Neutrophil (primary cell): ENCODE measurements at regions not wholly inside any gene's neighbourhood (a gene's known extent, or its start where the extent isn't known, plus 50 kb on each side); places are given as distances from the start of the nearest gene placed in this dataset.

ENCODE experiments used
- H3K27ac ChIP-seq: fragments of 200-600 bp; sonication (generic); 2 replicates; pipeline ENCODE4 v1.5.1; 2016; ENCODE audit warnings: mild to moderate bottlenecking, moderate library complexity
- H3K27me3 ChIP-seq: fragments of 200-600 bp; sonication (generic); 2 replicates; pipeline ENCODE4 v1.6.0; 2016; ENCODE audit warnings: mild to moderate bottlenecking
- H3K36me3 ChIP-seq: fragments of 200-600 bp; sonication (generic); 2 replicates; pipeline ENCODE4 v1.5.1; 2017
- H3K4me1 ChIP-seq, 2 experiments: fragments of 200-600 bp in 1 of 2; sonication (generic) in 1 of 2; 1 replicate in 1 of 2; 2 replicates in 1 of 2; pipeline versions ENCODE4 v1.5.1 to v1.6.1; 2013 to 2016; ENCODE audit warnings: low read depth in 1 of 2, low read length in 1 of 2, mild to moderate bottlenecking in 1 of 2, moderate library complexity in 1 of 2; ENCODE audit not compliant: control insufficient read depth in 1 of 2, insufficient read depth in 1 of 2
- H3K4me3 ChIP-seq, 2 experiments: fragments of 200-600 bp in 1 of 2; sonication (generic) in 1 of 2; 1 replicate in 1 of 2; 2 replicates in 1 of 2; pipeline ENCODE4 v1.5.1; 2013 to 2016; ENCODE audit warnings: low read depth in 1 of 2, low read length in 1 of 2, mild to moderate bottlenecking in 1 of 2, moderate library complexity in 1 of 2
- H3K9me3 ChIP-seq: fragments of 200-600 bp; sonication (generic); 2 replicates; pipeline ENCODE4 v1.5.1; 2016
- CTCF ChIP-seq: fragments of 200-600 bp; sonication (generic); IDR thresholded peaks from 2 replicates; pipeline ENCODE4 v1.5.1; 2016; ENCODE audit warnings: antibody characterized with exemption

- H3K27me3 ChIP-seq, result no peaks in the 10 kb centered on the region
- H3K27ac ChIP-seq, result no peak overlapping the region
- no peaks in the 10 kb centered on the region for H3K4me1 ChIP-seq
- H3K9me3 ChIP-seq, result no peaks in the 10 kb centered on the region
- TF ChIP-seq CTCF, result no peak
- no peaks in the 10 kb centered on the region for H3K36me3 ChIP-seq
- no peak overlapping the region for H3K4me3 ChIP-seq
These were observed 1189.2 kb downstream of the BCL11B start for GRCh38 chr14:98082833-98083232.

GRCh38 chr14:98085751-98086150 lies 1186.2 kb downstream of the BCL11B start:
- Histone ChIP-seq H3K27me3 (no peaks in the 10 kb centered on the region), H3K9me3 (no peaks in the 10 kb centered on the region), H3K4me1 (no peaks in the 10 kb centered on the region), H3K27ac (no peak overlapping the region), H3K36me3 (no peaks in the 10 kb centered on the region), H3K4me3 (no peak overlapping the region)
- TF ChIP-seq CTCF, result no peak

- no peak for TF ChIP-seq CTCF
- no peaks in the 10 kb centered on the region for H3K9me3 ChIP-seq
- H3K36me3 ChIP-seq, result no peaks in the 10 kb centered on the region
- no peak overlapping the region for H3K27ac ChIP-seq
- no peaks in the 10 kb centered on the region for H3K27me3 ChIP-seq
- H3K4me1 ChIP-seq, result no peaks in the 10 kb centered on the region
- H3K4me3 ChIP-seq, result no peak overlapping the region
These were observed 1178.9 kb downstream of the BCL11B start for GRCh38 chr14:98093111-98093510.

- H3K9me3 ChIP-seq, result no peaks in the 10 kb centered on the region
- no peaks in the 10 kb centered on the region for H3K36me3 ChIP-seq
- TF ChIP-seq CTCF, result no peak
- no peaks in the 10 kb centered on the region for H3K27me3 ChIP-seq
- no peaks in the 10 kb centered on the region for H3K4me1 ChIP-seq
- no peak overlapping the region for H3K27ac ChIP-seq
- no peak overlapping the region for H3K4me3 ChIP-seq
These were observed 1172.5 kb downstream of the BCL11B start for GRCh38 chr14:98099527-98099926.

- Histone ChIP-seq H3K4me1 (no peaks in the 10 kb centered on the region), H3K9me3 (no peaks in the 10 kb centered on the region), H3K4me3 (no peak overlapping the region), H3K36me3 (no peaks in the 10 kb centered on the region), H3K27me3 (no peaks in the 10 kb centered on the region), H3K27ac (no peak overlapping the region)
- TF ChIP-seq CTCF, result no peak
These were observed 1170.7 kb downstream of the BCL11B start for GRCh38 chr14:98101323-98101722.

GRCh38 chr14:98103705-98104104 lies 1168.3 kb downstream of the BCL11B start:
- H3K4me3 ChIP-seq, result no peak overlapping the region
- no peaks in the 10 kb centered on the region for H3K27me3 ChIP-seq
- no peak for TF ChIP-seq CTCF
- no peaks in the 10 kb centered on the region for H3K36me3 ChIP-seq
- no peaks in the 10 kb centered on the region for H3K4me1 ChIP-seq
- H3K27ac ChIP-seq, result no peak overlapping the region
- no peaks in the 10 kb centered on the region for H3K9me3 ChIP-seq
